NCI-H460 (cell line): ENCODE measurements at regions not wholly inside any gene's neighbourhood (a gene's known extent, or its start where the extent isn't known, plus 50 kb on each side); places are given as distances from the start of the nearest gene placed in this dataset.

Experiments
- DNase-seq: peaks from one replicate; pipeline ENCODE4 v3.0.0-alpha.2; 2016; ENCODE audit warnings: low read depth; ENCODE audit errors: extremely low read depth

- DNase-seq, result no peak
Observed at GRCh38 chr4:81898862-81899504, 427.3 kb upstream of the RASGEF1B start.

GRCh38 chr4:81896936-81897335, 425.2 kb upstream of the RASGEF1B start:
- no peak for DNase-seq

GRCh38 chr4:81891005-81891996, 419.6 kb upstream of the RASGEF1B start:
- DNase-seq, result no peak

GRCh38 chr4:81884986-81885385, 413.3 kb upstream of the RASGEF1B start:
- DNase-seq, result no peak

GRCh38 chr4:81883530-81884450, 412.1 kb upstream of the RASGEF1B start:
- DNase-seq, result no peak

GRCh38 chr4:81883004-81883403, 411.3 kb upstream of the RASGEF1B start:
- no peak for DNase-seq

- no peak for DNase-seq
Observed at GRCh38 chr4:81881855-81882621, 410.3 kb upstream of the RASGEF1B start.

GRCh38 chr4:81876106-81876505, 404.4 kb upstream of the RASGEF1B start:
- no peak for DNase-seq

- no peak for DNase-seq
Observed at GRCh38 chr4:81874661-81875515, 403.2 kb upstream of the RASGEF1B start.

- no peak for DNase-seq
Observed at GRCh38 chr4:81870275-81870674, 398.6 kb upstream of the RASGEF1B start.

- DNase-seq, result no peak
Observed at GRCh38 chr4:81860111-81860510, 388.4 kb upstream of the RASGEF1B start.

- no peak for DNase-seq
Observed at GRCh38 chr4:81854406-81854805, 382.7 kb upstream of the RASGEF1B start.

- no peak for DNase-seq
Observed at GRCh38 chr4:81852031-81852715, 380.5 kb upstream of the RASGEF1B start.

GRCh38 chr4:81850701-81851100, 379.0 kb upstream of the RASGEF1B start:
- DNase-seq, result no peak

GRCh38 chr4:81845761-81846160, 374.1 kb upstream of the RASGEF1B start:
- DNase-seq, result no peak

GRCh38 chr4:81845273-81845672, 373.6 kb upstream of the RASGEF1B start:
- no peak for DNase-seq

GRCh38 chr4:81844717-81845116, 373.0 kb upstream of the RASGEF1B start:
- peak; percentile 79 for DNase-seq

- DNase-seq, result no peak
Observed at GRCh38 chr4:81839347-81840042, 367.8 kb upstream of the RASGEF1B start.
